Vagina (tissue), 2 donors: ENCODE measurements at regions not wholly inside any gene's neighbourhood (a gene's known extent, or its start where the extent isn't known, plus 50 kb on each side); places are given as distances from the start of the nearest gene placed in this dataset.

ENCODE experiments used
- DNase-seq, 2 donors: peaks; one replicate each; pipeline ENCODE4 v3.0.0-alpha.2; 2017; ENCODE audit errors: extremely low spot score in 2 of 2
- H3K27ac ChIP-seq: fragments of 200-600 bp; sonication (generic); one replicate; pipeline ENCODE4 v1.5.1; 2019
- H3K27me3 ChIP-seq: fragments of 200-600 bp; sonication (generic); one replicate; pipeline ENCODE4 v1.5.1; 2019
- H3K36me3 ChIP-seq, 2 donors: fragments of 200-600 bp; sonication (generic); one replicate each; pipeline ENCODE4 v1.5.1; 2017 to 2019
- H3K4me1 ChIP-seq: fragments of 200-600 bp; sonication (generic); one replicate; pipeline ENCODE4 v1.5.1; 2019
- H3K4me3 ChIP-seq, 2 donors: fragments of 200-600 bp; sonication (generic); 1 replicate in 1 of 2; 2 replicates in 1 of 2; pipeline ENCODE4 v1.5.1; 2016 to 2019
- H3K9me3 ChIP-seq: fragments of 200-600 bp; sonication (generic); one replicate; pipeline ENCODE4 v1.5.1; 2019
- POLR2A ChIP-seq, 2 donors: fragments of 450-650 bp; IDR thresholded peaks; one replicate each; pipeline ENCODE4 v1.6.1; 2017; ENCODE audit warnings: antibody characterized with exemption in 2 of 2, mild to moderate bottlenecking in 2 of 2, moderate library complexity in 2 of 2
- POLR2AphosphoS5 ChIP-seq, 2 donors: sonication (generic); formaldehyde crosslinking; IDR thresholded peaks; one replicate each; pipeline ENCODE4 v1.9.0; 2017; ENCODE audit warnings: antibody characterized with exemption in 2 of 2, mild to moderate bottlenecking in 2 of 2, low read depth in 1 of 2; ENCODE audit not compliant: insufficient read depth in 1 of 2
- intact Hi-C: fragments of 100-400 bp; cut with DNase I; formaldehyde crosslinking; loops from one replicate; pipeline ENCODE4 v1.15.1; 2023
- TF ChIP-seq, protein P1 (sequence below), 3 experiments: fragments of 450-650 bp in 2 of 3; fragments of 200-600 bp in 1 of 3; sonication (generic) in 1 of 3; IDR thresholded peaks; one replicate each; pipeline ENCODE4 v1.5.1; 2017 to 2019; ENCODE audit warnings: antibody characterized with exemption in 3 of 3, mild to moderate bottlenecking in 2 of 3, moderate library complexity in 2 of 3

- Histone ChIP-seq H3K4me1 (no peaks in the 10 kb centered on the region), H3K27me3 (no peaks in the 10 kb centered on the region), H3K27ac (no peak overlapping the region), H3K4me3 (no peak overlapping the region), H3K9me3 (no peaks in the 10 kb centered on the region), H3K36me3 (no peaks in the 10 kb centered on the region)
- no peak for TF ChIP-seq POLR2AphosphoS5 (IDR thresholded peaks at IDR 0.05; ENCODE audit: insufficient read depth in 1 of 2, low read depth in 1 of 2)
- no peak for TF ChIP-seq POLR2A (IDR thresholded peaks at IDR 0.05)
- TF ChIP-seq, protein P1, sequence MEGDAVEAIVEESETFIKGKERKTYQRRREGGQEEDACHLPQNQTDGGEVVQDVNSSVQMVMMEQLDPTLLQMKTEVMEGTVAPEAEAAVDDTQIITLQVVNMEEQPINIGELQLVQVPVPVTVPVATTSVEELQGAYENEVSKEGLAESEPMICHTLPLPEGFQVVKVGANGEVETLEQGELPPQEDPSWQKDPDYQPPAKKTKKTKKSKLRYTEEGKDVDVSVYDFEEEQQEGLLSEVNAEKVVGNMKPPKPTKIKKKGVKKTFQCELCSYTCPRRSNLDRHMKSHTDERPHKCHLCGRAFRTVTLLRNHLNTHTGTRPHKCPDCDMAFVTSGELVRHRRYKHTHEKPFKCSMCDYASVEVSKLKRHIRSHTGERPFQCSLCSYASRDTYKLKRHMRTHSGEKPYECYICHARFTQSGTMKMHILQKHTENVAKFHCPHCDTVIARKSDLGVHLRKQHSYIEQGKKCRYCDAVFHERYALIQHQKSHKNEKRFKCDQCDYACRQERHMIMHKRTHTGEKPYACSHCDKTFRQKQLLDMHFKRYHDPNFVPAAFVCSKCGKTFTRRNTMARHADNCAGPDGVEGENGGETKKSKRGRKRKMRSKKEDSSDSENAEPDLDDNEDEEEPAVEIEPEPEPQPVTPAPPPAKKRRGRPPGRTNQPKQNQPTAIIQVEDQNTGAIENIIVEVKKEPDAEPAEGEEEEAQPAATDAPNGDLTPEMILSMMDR (IDR thresholded peaks at IDR 0.05), result no peak
- intact Hi-C loops, result no loop called here
- no peak for DNase-seq
Measured at GRCh38 chr3:5841599-5841998, 654.1 kb downstream of the EDEM1 start.

DNA sequence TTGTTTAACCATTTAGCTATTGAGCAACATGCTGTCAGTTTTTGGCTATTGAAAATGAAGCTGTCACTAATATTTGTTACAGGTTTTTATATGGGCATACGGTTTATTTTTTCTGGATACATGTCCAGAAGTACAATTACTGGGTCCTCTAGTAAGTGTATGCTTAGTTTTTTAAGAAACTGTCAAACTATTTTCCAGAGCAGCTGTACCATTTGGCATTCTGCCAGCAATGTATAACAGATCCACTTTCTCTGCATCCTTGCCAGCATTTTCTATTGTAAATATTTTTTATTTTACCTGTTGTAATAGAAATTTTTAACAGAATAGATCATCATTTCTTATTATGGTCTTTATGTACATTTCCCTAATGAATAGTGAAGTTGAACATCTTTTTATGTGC is 658.8 kb downstream of the EDEM1 start:
- DNase-seq, result no peak
- intact Hi-C loops, result no loop called here
- TF ChIP-seq POLR2A (IDR thresholded peaks at IDR 0.05) (no peak), POLR2AphosphoS5 (IDR thresholded peaks at IDR 0.05; ENCODE audit: insufficient read depth in 1 of 2, low read depth in 1 of 2) (no peak)
- TF ChIP-seq, protein P1 (IDR thresholded peaks at IDR 0.05), result no peak
- Histone ChIP-seq H3K9me3 (no peaks in the 10 kb centered on the region), H3K4me3 (no peak overlapping the region), H3K27ac (no peak overlapping the region), H3K27me3 (no peaks in the 10 kb centered on the region), H3K36me3 (no peaks in the 10 kb centered on the region), H3K4me1 (no peaks in the 10 kb centered on the region)

DNA sequence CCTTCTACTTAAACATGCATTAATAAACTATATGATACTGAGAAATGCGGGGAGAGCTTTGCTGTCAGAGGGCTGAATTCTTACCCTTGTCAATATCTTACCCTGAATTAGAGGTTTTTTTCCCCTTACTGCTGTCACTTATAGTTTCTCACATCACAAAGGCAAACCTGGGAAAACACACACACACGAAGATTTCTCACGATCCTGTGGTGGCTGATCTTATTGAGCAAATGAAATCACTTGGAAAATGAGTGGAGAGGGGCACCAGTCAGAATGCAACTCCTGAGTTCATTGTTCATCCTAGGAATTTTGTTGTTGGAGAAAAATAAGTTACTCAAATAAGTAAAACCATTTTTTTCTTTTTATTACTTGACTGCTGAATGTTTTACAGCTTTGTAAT is 673.6 kb downstream of the EDEM1 start:
- Histone ChIP-seq H3K4me3 (no peak overlapping the region), H3K36me3 (no peaks in the 10 kb centered on the region), H3K27ac (no peak overlapping the region), H3K4me1 (no peaks in the 10 kb centered on the region), H3K9me3 (no peaks in the 10 kb centered on the region), H3K27me3 (no peaks in the 10 kb centered on the region)
- intact Hi-C loops, result no loop called here
- TF ChIP-seq POLR2AphosphoS5 (IDR thresholded peaks at IDR 0.05; ENCODE audit: insufficient read depth in 1 of 2, low read depth in 1 of 2) (no peak), POLR2A (IDR thresholded peaks at IDR 0.05) (no peak)
- TF ChIP-seq, protein P1 (IDR thresholded peaks at IDR 0.05), result no peak
- no peak for DNase-seq

DNA sequence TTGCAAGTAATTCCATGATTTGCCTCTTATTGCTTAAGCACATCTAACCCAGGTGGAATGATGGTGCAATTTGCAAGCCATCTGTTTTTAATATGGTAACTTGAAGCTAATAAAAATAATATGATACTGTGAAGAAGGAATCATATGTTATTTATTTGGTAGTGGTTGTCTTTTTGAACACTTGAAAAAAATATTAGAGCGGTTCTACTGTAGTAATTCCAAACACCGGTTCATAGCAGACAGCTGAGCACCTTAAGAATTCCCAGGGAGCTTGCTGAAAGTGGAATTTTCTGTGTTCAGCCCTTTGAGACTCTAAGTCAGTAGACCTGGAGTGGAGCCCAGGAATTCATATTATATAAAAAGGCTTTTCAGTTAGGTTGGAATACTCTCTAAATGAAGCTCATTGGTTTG is 687.4 kb downstream of the EDEM1 start:
- DNase-seq, result no peak
- no peaks in the 10 kb centered on the region for H3K4me1 ChIP-seq
- TF ChIP-seq, protein P1 (IDR thresholded peaks at IDR 0.05), result no peak
- TF ChIP-seq POLR2AphosphoS5 (IDR thresholded peaks at IDR 0.05; ENCODE audit: insufficient read depth in 1 of 2, low read depth in 1 of 2), result no peak
- no peak for TF ChIP-seq POLR2A (IDR thresholded peaks at IDR 0.05)
- no peaks in the 10 kb centered on the region for H3K36me3 ChIP-seq
- no peaks in the 10 kb centered on the region for H3K27me3 ChIP-seq
- no peaks in the 10 kb centered on the region for H3K9me3 ChIP-seq
- H3K27ac ChIP-seq, result no peak overlapping the region
- intact Hi-C loops, result no loop called here
- H3K4me3 ChIP-seq, result no peak overlapping the region

DNA sequence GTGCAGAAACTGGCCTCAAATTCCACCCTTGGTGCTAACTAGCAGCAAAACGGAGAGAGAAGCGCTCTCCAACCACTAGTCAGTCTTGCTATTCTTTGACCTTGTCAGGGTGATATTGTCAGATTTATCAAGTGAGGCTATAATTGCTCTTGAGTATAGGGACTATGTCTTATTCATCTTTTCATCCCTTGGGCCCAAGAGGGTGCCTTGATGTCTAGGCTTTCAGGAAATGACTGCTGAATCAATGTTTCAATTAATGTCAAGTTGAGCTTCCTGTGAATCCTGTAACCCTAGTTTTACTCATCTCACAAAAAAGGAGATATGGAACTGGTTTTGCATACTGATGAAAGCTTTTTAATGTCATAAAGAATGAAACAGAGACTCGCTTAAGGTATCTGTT is 701.3 kb downstream of the EDEM1 start:
- intact Hi-C loops, result no loop called here
- Histone ChIP-seq H3K27ac (no peak overlapping the region), H3K4me1 (no peaks in the 10 kb centered on the region), H3K4me3 (no peak overlapping the region), H3K9me3 (no peaks in the 10 kb centered on the region), H3K36me3 (no peaks in the 10 kb centered on the region), H3K27me3 (no peaks in the 10 kb centered on the region)
- no peak for DNase-seq
- TF ChIP-seq POLR2A (IDR thresholded peaks at IDR 0.05), result no peak
- TF ChIP-seq POLR2AphosphoS5 (IDR thresholded peaks at IDR 0.05; ENCODE audit: insufficient read depth in 1 of 2, low read depth in 1 of 2), result no peak
- TF ChIP-seq, protein P1 (IDR thresholded peaks at IDR 0.05), result no peak
